A549 (cell line): ENCODE measurements at regions not wholly inside any gene's neighbourhood (a gene's known extent, or its start where the extent isn't known, plus 50 kb on each side); places are given as distances from the start of the nearest gene placed in this dataset.

ENCODE experiments used
- ATAC-seq, 2 experiments: fragments of 200-7000 bp in 1 of 2; fragments of >200 bp in 1 of 2; cut with Nextera tagmentation in 1 of 2; cut with Tn5 transposase in 1 of 2; 3 replicates each; pipeline versions ENCODE4 v1.8.0 to v1.9.1; 2018 to 2020; ENCODE audit warnings: mild to moderate bottlenecking in 1 of 2, moderate library complexity in 1 of 2
- CTCF ChIA-PET: fragments of 300-600 bp; sonication (Branson Sonifier 250); formaldehyde crosslinking; extraction: SDS; loops from one replicate; lab custom pipeline; 2021; ENCODE audit warnings: antibody characterized with exemption, inconsistent platforms; lab: Yijun Ruan, JAX
- POLR2A ChIA-PET: fragments of 350-600 bp; formaldehyde crosslinking; extraction: SDS; loops from one replicate; lab custom pipeline; 2021; ENCODE audit warnings: antibody characterized with exemption, inconsistent platforms; lab: Yijun Ruan, JAX
- DNase-seq, 2 experiments: peaks; one replicate each; pipeline versions ENCODE4 v3.0.0 to v3.0.0-alpha.2; 2011 to 2016; ENCODE audit warnings: low read depth in 1 of 2, low spot score in 1 of 2
- FAIRE-seq: peaks from 2 replicates; lab custom pipeline; 2011; peaks lifted over from hg19 to GRCh38; lab: Jason Lieb, UNC
- H3K27ac ChIP-seq, 2 experiments: fragments of >200 bp; sonication (Bioruptor Twin); formaldehyde crosslinking; 3 replicates each; pipeline ENCODE4 v1.5.1; 2016 to 2017
- H3K4me1 ChIP-seq: fragments of >200 bp; sonication (Bioruptor Twin); formaldehyde crosslinking; 3 replicates; pipeline ENCODE4 v1.6.1; 2016
- H3K4me2 ChIP-seq: fragments of >200 bp; sonication (Bioruptor Twin); formaldehyde crosslinking; 3 replicates; pipeline ENCODE4 v1.6.1; 2016
- H3K4me3 ChIP-seq: fragments of >200 bp; sonication (Bioruptor Twin); formaldehyde crosslinking; 3 replicates; pipeline ENCODE4 v1.5.1; 2016
- H3K9me3 ChIP-seq: fragments of >200 bp; sonication (Bioruptor Twin); formaldehyde crosslinking; 3 replicates; pipeline ENCODE4 v1.6.1; 2016
- ATOH8 ChIP-seq: fragments of 250-450 bp; sonication (Bioruptor Pico); IDR thresholded peaks from 2 replicates; pipeline ENCODE4 v1.5.0; 2020; ENCODE audit warnings: low read depth, mild to moderate bottlenecking, moderate library complexity
- BHLHE40 ChIP-seq: IDR thresholded peaks from 2 replicates; pipeline ENCODE4 v1.6.1; 2012; ENCODE audit warnings: low read depth, low read length, inconsistent platforms
- CTCF ChIP-seq: fragments of >200 bp; sonication (Bioruptor Twin); formaldehyde crosslinking; IDR thresholded peaks from 3 replicates; pipeline ENCODE4 v1.5.1; 2016
- FOXS1 ChIP-seq: fragments of 250-450 bp; sonication (Bioruptor Pico); IDR thresholded peaks from 2 replicates; pipeline ENCODE4 v1.5.0; 2020; ENCODE audit warnings: mild to moderate bottlenecking, moderate library complexity
- GATA3 ChIP-seq: IDR thresholded peaks from 2 replicates; pipeline ENCODE4 v1.6.1; 2012; ENCODE audit warnings: borderline replicate concordance
- HES2 ChIP-seq: fragments of >200 bp; sonication (Bioruptor Twin); formaldehyde crosslinking; IDR thresholded peaks from 2 replicates; pipeline ENCODE4 v1.6.1; 2016
- HOXA7 ChIP-seq: fragments of 250-450 bp; sonication (Bioruptor Pico); IDR thresholded peaks from 2 replicates; pipeline ENCODE4 v1.5.0; 2020; ENCODE audit warnings: mild to moderate bottlenecking, moderate library complexity
- RARB ChIP-seq: fragments of 250-450 bp; sonication (Bioruptor Pico); IDR thresholded peaks from 2 replicates; pipeline ENCODE4 v1.8.0; 2021; ENCODE audit warnings: mild to moderate bottlenecking, moderate library complexity
- RNF2 ChIP-seq: fragments of 200-600 bp; sonication (generic); IDR thresholded peaks from 2 replicates; pipeline ENCODE4 v1.6.1; 2016; ENCODE audit warnings: low read depth, mild to moderate bottlenecking, antibody characterized with exemption, moderate library complexity, borderline replicate concordance
- TFCP2L1 ChIP-seq: fragments of 250-450 bp; sonication (Bioruptor Pico); IDR thresholded peaks from 2 replicates; pipeline ENCODE4 v1.5.0; 2021; ENCODE audit warnings: mild to moderate bottlenecking
- USF2 ChIP-seq: fragments of 450-650 bp; IDR thresholded peaks from 2 replicates; pipeline ENCODE4 v1.6.1; 2014; ENCODE audit warnings: antibody characterized with exemption
- ZFP36 ChIP-seq: fragments of 450-650 bp; IDR thresholded peaks from 2 replicates; pipeline ENCODE4 v1.6.1; 2014; ENCODE audit warnings: borderline replicate concordance; ENCODE audit not compliant: partially characterized antibody
- WGBS: methylation state at CpG from one replicate; pipeline ENCODE4 v1.1.6; 2017; ENCODE audit errors: missing lambda C conversion rate; 5-methylcytosine and 5-hydroxymethylcytosine counted together

GRCh38 chr1:209439828-209440227 is 143.7 kb upstream of the CAMK1G start:
- H3K4me3 ChIP-seq = no peak overlapping the region
- DNase-seq = no peak
- H3K4me2 ChIP-seq = no peak overlapping the region
- no peak overlapping the region for H3K27ac ChIP-seq
- POLR2A ChIA-PET = no interaction called here
- CTCF ChIA-PET = no interaction called here
- no peak for TF ChIP-seq ZFP36
- TF ChIP-seq GATA3 = no peak
- TF ChIP-seq USF2 = no peak
- no peak for TF ChIP-seq TFCP2L1
- TF ChIP-seq BHLHE40 = no peak
- no peak for TF ChIP-seq FOXS1 (CRISPR knock-in tag)
- peaks cover 8% of the 10 kb centered on the region; the same call in 1 of the 3 replicates for H3K9me3 ChIP-seq
- no peak for FAIRE-seq
- peaks cover 6% of the 10 kb centered on the region; the same call in 1 of the 3 replicates for H3K4me1 ChIP-seq
- no peak for ATAC-seq
- 51% methylated on average over 3 of the region's 3 CpGs for WGBS

GRCh38 chr1:209443361-209443931 is 140.1 kb upstream of the CAMK1G start:
- ChIA-PET CTCF (interaction anchor here (0.6 to 1.0 kb wide), 2 partner anchors 193 to 241 kb away, joined by 3 to 4 read pairs; no protein-coding TSS in a partner anchor), POLR2A (no interaction called here)
- no peak overlapping the region for H3K4me2 ChIP-seq
- FAIRE-seq (no peak), ATAC-seq (no peak), DNase-seq (no peak)
- H3K4me3 ChIP-seq = no peak overlapping the region
- TF ChIP-seq ATOH8 (no peak), RARB (CRISPR knock-in tag) (no peak), CTCF (no peak)
- peaks cover 8% of the 10 kb centered on the region; the same call in 1 of the 3 replicates for H3K9me3 ChIP-seq
- WGBS = 68% methylated on average over 5 of the region's 5 CpGs
- H3K4me1 ChIP-seq = no peaks in the 10 kb centered on the region
- no peak overlapping the region for H3K27ac ChIP-seq

- Histone ChIP-seq H3K27ac (no peak overlapping the region), H3K4me1 (no peaks in the 10 kb centered on the region), H3K9me3 (peaks cover 8% of the 10 kb centered on the region; the same call in 1 of the 3 replicates), H3K4me2 (no peak overlapping the region), H3K4me3 (no peak overlapping the region)
- FAIRE-seq (no peak), DNase-seq (no peak), ATAC-seq (no peak)
- ChIA-PET POLR2A (no interaction called here), CTCF (interaction anchor here (0.6 to 1.1 kb wide), 3 partner anchors 122 to 242 kb away, joined by 3 to 4 read pairs (median 3); no protein-coding TSS in a partner anchor)
- no peak for TF ChIP-seq HOXA7
- TF ChIP-seq HES2 = no peak
- WGBS = 7% methylated on average over 3 of the region's 3 CpGs
These were observed 139.4 kb upstream of the CAMK1G start for GRCh38 chr1:209443975-209444651.

GRCh38 chr1:209444961-209445360 is 138.6 kb upstream of the CAMK1G start:
- TF ChIP-seq RNF2 = no peak
- no peak for TF ChIP-seq ZFP36
- 58% methylated on average over 3 of the region's 3 CpGs for WGBS
- 0 out of 3 replicates have a peak, but pooled peaks cover under 1% of the 10 kb centered on the region for H3K9me3 ChIP-seq
- H3K4me1 ChIP-seq = no peaks in the 10 kb centered on the region
- POLR2A ChIA-PET = no interaction called here
- ATAC-seq (no peak), FAIRE-seq (no peak), DNase-seq (no peak)
- H3K4me3 ChIP-seq = no peak overlapping the region
- H3K27ac ChIP-seq = no peak overlapping the region
- no peak overlapping the region for H3K4me2 ChIP-seq
- CTCF ChIA-PET = interaction anchor here (1.1 to 1.3 kb wide), 3 partner anchors 8 to 121 kb away, joined by 3 to 4 read pairs (median 3); no protein-coding TSS in a partner anchor
